Transverse colon (tissue), 4 donors: ENCODE measurements at regions not wholly inside any gene's neighbourhood (a gene's known extent, or its start where the extent isn't known, plus 50 kb on each side); places are given as distances from the start of the nearest gene placed in this dataset.

Experiments used
- EP300 ChIP-seq: sonication (generic); formaldehyde crosslinking; IDR thresholded peaks from one replicate; pipeline ENCODE4 v1.6.1; 2017; ENCODE audit warnings: antibody characterized with exemption, low read depth
- POLR2A ChIP-seq: fragments of 450-650 bp; IDR thresholded peaks from one replicate; pipeline ENCODE4 v1.6.1; 2016; ENCODE audit warnings: antibody characterized with exemption, mild to moderate bottlenecking, moderate library complexity
- POLR2AphosphoS5 ChIP-seq, 3 donors: sonication (generic); formaldehyde crosslinking; IDR thresholded peaks; one replicate each; pipeline ENCODE4 v1.6.1; 2016; ENCODE audit warnings: antibody characterized with exemption in 3 of 3
- TF ChIP-seq, protein P1 (sequence below), 5 experiments: fragments of 200-600 bp in 3 of 5; fragments of 450-650 bp in 2 of 5; sonication (generic) in 3 of 5; IDR thresholded peaks; 1 replicate in 2 of 5; 2 replicates in 3 of 5; pipeline ENCODE4 v1.5.1; 2016 to 2017; ENCODE audit warnings: antibody characterized with exemption in 5 of 5, inconsistent platforms in 3 of 5, mild to moderate bottlenecking in 2 of 5, moderate library complexity in 1 of 5

DNA sequence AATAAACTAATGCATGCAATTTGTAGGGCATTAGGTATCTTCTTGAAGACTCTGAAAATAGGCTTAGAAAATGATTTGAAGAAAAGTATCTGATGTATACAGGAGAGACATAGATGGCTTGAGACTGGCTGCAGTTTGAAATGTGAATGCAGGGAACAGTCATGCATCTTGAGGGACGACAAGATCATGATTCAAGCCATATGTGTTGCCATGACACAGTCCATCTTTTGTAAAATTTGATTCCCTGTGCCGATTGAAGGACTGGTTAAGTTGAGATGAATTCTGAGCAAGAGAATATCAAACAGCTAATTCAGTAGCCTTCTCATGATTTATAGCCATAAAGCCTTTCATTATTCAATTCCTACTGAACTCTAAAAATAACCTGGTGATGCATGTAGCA is 231.6 kb downstream of the CASP12 start:
- TF ChIP-seq, protein P1, sequence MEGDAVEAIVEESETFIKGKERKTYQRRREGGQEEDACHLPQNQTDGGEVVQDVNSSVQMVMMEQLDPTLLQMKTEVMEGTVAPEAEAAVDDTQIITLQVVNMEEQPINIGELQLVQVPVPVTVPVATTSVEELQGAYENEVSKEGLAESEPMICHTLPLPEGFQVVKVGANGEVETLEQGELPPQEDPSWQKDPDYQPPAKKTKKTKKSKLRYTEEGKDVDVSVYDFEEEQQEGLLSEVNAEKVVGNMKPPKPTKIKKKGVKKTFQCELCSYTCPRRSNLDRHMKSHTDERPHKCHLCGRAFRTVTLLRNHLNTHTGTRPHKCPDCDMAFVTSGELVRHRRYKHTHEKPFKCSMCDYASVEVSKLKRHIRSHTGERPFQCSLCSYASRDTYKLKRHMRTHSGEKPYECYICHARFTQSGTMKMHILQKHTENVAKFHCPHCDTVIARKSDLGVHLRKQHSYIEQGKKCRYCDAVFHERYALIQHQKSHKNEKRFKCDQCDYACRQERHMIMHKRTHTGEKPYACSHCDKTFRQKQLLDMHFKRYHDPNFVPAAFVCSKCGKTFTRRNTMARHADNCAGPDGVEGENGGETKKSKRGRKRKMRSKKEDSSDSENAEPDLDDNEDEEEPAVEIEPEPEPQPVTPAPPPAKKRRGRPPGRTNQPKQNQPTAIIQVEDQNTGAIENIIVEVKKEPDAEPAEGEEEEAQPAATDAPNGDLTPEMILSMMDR (IDR thresholded peaks at IDR 0.05), result no peak
- TF ChIP-seq POLR2A, result no peak
- no peak for TF ChIP-seq EP300
- no peak for TF ChIP-seq POLR2AphosphoS5 (IDR thresholded peaks at IDR 0.05)
